OCI-LY1 (cell line): ENCODE measurements at regions not wholly inside any gene's neighbourhood (a gene's known extent, or its start where the extent isn't known, plus 50 kb on each side); places are given as distances from the start of the nearest gene placed in this dataset.

Experiments used
- EZH2 ChIP-seq: fragments of 200-600 bp; sonication (generic), shearing (Covaris generic); IDR thresholded peaks from 2 replicates; pipeline ENCODE4 v1.8.0; 2017; ENCODE audit warnings: borderline replicate concordance, mixed run types, mild to moderate bottlenecking, antibody characterized with exemption, low read length, moderate library complexity, mixed read lengths
- TF ChIP-seq, protein P1 (sequence below): fragments of 200-600 bp; sonication (generic), shearing (Covaris generic); IDR thresholded peaks from 2 replicates; pipeline ENCODE4 v1.5.1; 2017; ENCODE audit warnings: mild to moderate bottlenecking, antibody characterized with exemption, low read length, moderate library complexity, mixed read lengths

DNA sequence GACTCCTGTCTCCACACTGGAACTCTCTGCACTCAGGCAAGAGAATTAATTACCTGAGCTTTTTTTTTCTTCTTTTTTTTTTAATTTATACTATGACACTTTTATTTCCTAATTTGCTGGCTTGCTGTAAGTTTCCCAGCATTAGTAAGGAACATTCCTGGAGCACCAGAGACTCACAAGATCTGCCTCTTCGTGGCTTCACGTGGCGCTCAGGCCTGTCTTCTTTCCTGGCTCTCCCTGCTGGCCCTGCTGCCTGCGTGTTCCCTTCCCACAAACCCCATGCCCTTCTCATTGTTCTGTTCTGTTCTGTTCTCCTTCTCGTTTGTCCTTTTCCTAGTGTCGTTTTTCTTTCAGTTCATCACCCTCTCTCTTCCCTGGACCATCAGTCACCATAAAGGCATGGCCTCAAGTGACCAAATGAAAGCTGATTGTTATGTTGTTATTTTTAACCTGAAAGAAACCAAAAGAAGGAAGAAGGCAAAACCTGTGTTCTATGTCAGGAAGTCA, 591.6 kb upstream of the PFKP start:
- TF ChIP-seq, protein P1, sequence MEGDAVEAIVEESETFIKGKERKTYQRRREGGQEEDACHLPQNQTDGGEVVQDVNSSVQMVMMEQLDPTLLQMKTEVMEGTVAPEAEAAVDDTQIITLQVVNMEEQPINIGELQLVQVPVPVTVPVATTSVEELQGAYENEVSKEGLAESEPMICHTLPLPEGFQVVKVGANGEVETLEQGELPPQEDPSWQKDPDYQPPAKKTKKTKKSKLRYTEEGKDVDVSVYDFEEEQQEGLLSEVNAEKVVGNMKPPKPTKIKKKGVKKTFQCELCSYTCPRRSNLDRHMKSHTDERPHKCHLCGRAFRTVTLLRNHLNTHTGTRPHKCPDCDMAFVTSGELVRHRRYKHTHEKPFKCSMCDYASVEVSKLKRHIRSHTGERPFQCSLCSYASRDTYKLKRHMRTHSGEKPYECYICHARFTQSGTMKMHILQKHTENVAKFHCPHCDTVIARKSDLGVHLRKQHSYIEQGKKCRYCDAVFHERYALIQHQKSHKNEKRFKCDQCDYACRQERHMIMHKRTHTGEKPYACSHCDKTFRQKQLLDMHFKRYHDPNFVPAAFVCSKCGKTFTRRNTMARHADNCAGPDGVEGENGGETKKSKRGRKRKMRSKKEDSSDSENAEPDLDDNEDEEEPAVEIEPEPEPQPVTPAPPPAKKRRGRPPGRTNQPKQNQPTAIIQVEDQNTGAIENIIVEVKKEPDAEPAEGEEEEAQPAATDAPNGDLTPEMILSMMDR: no peak
- TF ChIP-seq EZH2: no peak
